Liver (tissue), 3 donors: ENCODE measurements at regions not wholly inside any gene's neighbourhood (a gene's known extent, or its start where the extent isn't known, plus 50 kb on each side); places are given as distances from the start of the nearest gene placed in this dataset.

Experiments
- ATF3 ChIP-seq: IDR thresholded peaks from 2 replicates; pipeline ENCODE4 v1.6.1; 2016; ENCODE audit warnings: antibody characterized with exemption
- CTCF ChIP-seq: fragments of 150-350 bp; IDR thresholded peaks from 2 replicates; pipeline ENCODE4 v1.5.1; 2017; ENCODE audit warnings: improper control_type of control experiment, low read depth, low read length; ENCODE audit not compliant: missing input control
- EGR1 ChIP-seq, 2 donors: IDR thresholded peaks; 2 replicates each; pipeline ENCODE4 v1.6.1; 2016 to 2018; ENCODE audit warnings: antibody characterized with exemption in 2 of 2, low read depth in 2 of 2
- FOXA2 ChIP-seq: IDR thresholded peaks from 2 replicates; pipeline ENCODE4 v1.6.1; 2016; ENCODE audit warnings: antibody characterized with exemption
- GABPA ChIP-seq, 2 donors: IDR thresholded peaks in 1 of 2; conservative IDR thresholded peaks in 1 of 2; 2 replicates each; pipeline ENCODE4 v1.6.1; 2016; ENCODE audit warnings: antibody characterized with exemption in 2 of 2, mild to moderate bottlenecking in 1 of 2, moderate library complexity in 1 of 2
- JUND ChIP-seq, 2 donors: IDR thresholded peaks; 2 replicates each; pipeline ENCODE4 v1.6.1; 2016; ENCODE audit warnings: antibody characterized with exemption in 2 of 2
- MAX ChIP-seq: IDR thresholded peaks from 2 replicates; pipeline ENCODE4 v1.6.1; 2016; ENCODE audit warnings: antibody characterized with exemption
- RAD21 ChIP-seq, 2 donors: IDR thresholded peaks; 2 replicates each; pipeline ENCODE4 v1.6.1; 2016; ENCODE audit warnings: antibody characterized with exemption in 2 of 2, mild to moderate bottlenecking in 2 of 2
- REST ChIP-seq: IDR thresholded peaks from 2 replicates; pipeline ENCODE4 v1.6.1; 2016; ENCODE audit warnings: antibody characterized with exemption, mild to moderate bottlenecking
- RXRA ChIP-seq, 2 donors: IDR thresholded peaks; 2 replicates each; pipeline ENCODE4 v1.6.1; 2017 to 2018; ENCODE audit warnings: antibody characterized with exemption in 2 of 2, mild to moderate bottlenecking in 1 of 2
- SP1 ChIP-seq: IDR thresholded peaks from 2 replicates; pipeline ENCODE4 v1.6.1; 2018; ENCODE audit warnings: antibody characterized with exemption, mild to moderate bottlenecking
- YY1 ChIP-seq: IDR thresholded peaks from 2 replicates; pipeline ENCODE4 v1.6.1; 2016; ENCODE audit warnings: antibody characterized with exemption, mild to moderate bottlenecking
- ZBTB33 ChIP-seq: IDR thresholded peaks from 2 replicates; pipeline ENCODE4 v1.6.1; 2016; ENCODE audit warnings: antibody characterized with exemption
- donor health status: healthy.
- donor health status: healthy.

- TF ChIP-seq EGR1 (IDR thresholded peaks at IDR 0.05; ENCODE audit: low read depth in 2 of 2) (no peak), CTCF (no peak), MAX (no peak), REST (no peak), ATF3 (no peak), GABPA (IDR thresholded peaks at IDR 0.05 in 1 of 2, conservative IDR thresholded peaks at IDR 0.05 in 1 of 2) (no peak), SP1 (no peak), ZBTB33 (no peak), RAD21 (IDR thresholded peaks at IDR 0.05) (no peak), JUND (IDR thresholded peaks at IDR 0.05) (no peak), YY1 (no peak), FOXA2 (no peak), RXRA (IDR thresholded peaks at IDR 0.05) (no peak)
Observed at GRCh38 chr4:186002853-186003252, 66.1 kb upstream of the TLR3 start.
